Thoracic aorta (tissue), 2 donors: ENCODE measurements at regions not wholly inside any gene's neighbourhood (a gene's known extent, or its start where the extent isn't known, plus 50 kb on each side); places are given as distances from the start of the nearest gene placed in this dataset.

ENCODE experiments used
- ATAC-seq: fragments of 150-250 bp; one replicate; pipeline ENCODE4 v1.8.0; 2017; ENCODE audit warnings: low read depth; ENCODE audit not compliant: insufficient number of reproducible peaks, low FRiP score
- DNase-seq: peaks from one replicate; pipeline ENCODE4 v3.0.0-alpha.2; 2020; ENCODE audit warnings: low spot score
- H3K27ac ChIP-seq, 2 donors: fragments of 200-600 bp; sonication (generic); 1 replicate in 1 of 2; 2 replicates in 1 of 2; pipeline ENCODE4 v1.5.1; 2016; ENCODE audit warnings: mild to moderate bottlenecking in 2 of 2, moderate library complexity in 2 of 2
- H3K27me3 ChIP-seq: fragments of 200-600 bp; sonication (generic); replicated peaks from 2 replicates; pipeline ENCODE4 v1.6.0; 2016; ENCODE audit warnings: mild to moderate bottlenecking; ENCODE audit not compliant: insufficient read depth
- H3K36me3 ChIP-seq: fragments of 200-600 bp; sonication (generic); one replicate; pipeline ENCODE4 v1.5.1; 2016
- H3K4me1 ChIP-seq, 2 donors: fragments of 200-600 bp; sonication (generic); 1 replicate in 1 of 2; 2 replicates in 1 of 2; pipeline versions ENCODE4 v1.5.1 to v1.6.0; 2016; ENCODE audit warnings: low read depth in 2 of 2, mild to moderate bottlenecking in 1 of 2; ENCODE audit not compliant: control insufficient read depth in 1 of 2
- H3K4me3 ChIP-seq: fragments of 200-600 bp; sonication (generic); 2 replicates; pipeline ENCODE4 v1.5.1; 2016; ENCODE audit warnings: mild to moderate bottlenecking
- H3K9me3 ChIP-seq: fragments of 200-600 bp; sonication (generic); 2 replicates; pipeline ENCODE4 v1.5.1; 2016
- CTCF ChIP-seq: fragments of 200-600 bp; sonication (generic); IDR thresholded peaks from one replicate; pipeline ENCODE4 v1.5.1; 2019; ENCODE audit warnings: antibody characterized with exemption

GRCh38 chr1:201589186-201589585 is 50.3 kb downstream of the NAV1 start:
- peaks cover 3% of the 10 kb centered on the region for H3K36me3 ChIP-seq
- H3K4me3 ChIP-seq, result no peak overlapping the region
- TF ChIP-seq CTCF, result no peak
- H3K9me3 ChIP-seq, result no peaks in the 10 kb centered on the region
- H3K27ac ChIP-seq, result no peak overlapping the region
- DNase-seq (no peak), ATAC-seq (no peak)
- no peaks in the 10 kb centered on the region for H3K27me3 ChIP-seq
- H3K4me1 ChIP-seq, result peaks cover 8 to 18% of the 10 kb centered on the region in 2 donors

GRCh38 chr1:201590474-201590873 is 51.5 kb downstream of the NAV1 start:
- DNase-seq, result no peak

GRCh38 chr1:201591348-201591747 is 52.4 kb downstream of the NAV1 start:
- no peak for ATAC-seq
- peaks cover 3% of the 10 kb centered on the region for H3K36me3 ChIP-seq
- no peaks in the 10 kb centered on the region for H3K27me3 ChIP-seq
- peaks cover 8 to 18% of the 10 kb centered on the region in 2 donors for H3K4me1 ChIP-seq
- TF ChIP-seq CTCF, result no peak
- no peak for DNase-seq
- H3K9me3 ChIP-seq, result no peaks in the 10 kb centered on the region
- no peak overlapping the region for H3K4me3 ChIP-seq
- no peak overlapping the region for H3K27ac ChIP-seq

More at GRCh38 chr1:201590474-201590873, 51.5 kb downstream of the NAV1 start:
- H3K27ac ChIP-seq, result no peak overlapping the region
- no peak for TF ChIP-seq CTCF
- no peak for ATAC-seq
- H3K27me3 ChIP-seq, result no peaks in the 10 kb centered on the region
- peaks cover 8 to 18% of the 10 kb centered on the region in 2 donors for H3K4me1 ChIP-seq
- H3K4me3 ChIP-seq, result no peak overlapping the region
- H3K36me3 ChIP-seq, result peaks cover 3% of the 10 kb centered on the region
- H3K9me3 ChIP-seq, result no peaks in the 10 kb centered on the region

DNA sequence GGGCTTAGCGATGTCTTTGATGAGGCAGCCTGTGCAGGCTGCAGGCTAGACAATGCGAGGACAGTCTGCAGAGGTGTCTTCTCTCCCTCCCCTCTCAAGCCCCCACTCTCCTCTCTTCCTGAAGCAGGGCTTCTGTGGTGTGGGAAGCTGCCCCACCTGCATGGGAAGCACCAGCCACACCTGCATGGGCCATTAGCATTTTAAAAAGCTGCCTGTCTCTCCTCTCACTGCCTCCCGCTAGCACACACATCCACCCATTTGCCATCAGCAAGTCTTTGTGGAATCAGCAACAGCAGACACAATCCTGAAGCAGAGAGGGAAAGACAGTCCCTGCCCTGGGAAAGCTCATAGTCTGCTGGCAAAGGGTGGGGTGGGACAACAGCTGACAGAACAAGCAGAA is 53.1 kb downstream of the NAV1 start:
- DNase-seq, result no peak
- Histone ChIP-seq H3K9me3 (no peaks in the 10 kb centered on the region), H3K27ac (no peak overlapping the region), H3K27me3 (no peaks in the 10 kb centered on the region), H3K4me1 (peaks cover 8 to 18% of the 10 kb centered on the region in 2 donors), H3K4me3 (no peak overlapping the region), H3K36me3 (peaks cover 3% of the 10 kb centered on the region)
- TF ChIP-seq CTCF, result no peak
- ATAC-seq, result no peak

DNA sequence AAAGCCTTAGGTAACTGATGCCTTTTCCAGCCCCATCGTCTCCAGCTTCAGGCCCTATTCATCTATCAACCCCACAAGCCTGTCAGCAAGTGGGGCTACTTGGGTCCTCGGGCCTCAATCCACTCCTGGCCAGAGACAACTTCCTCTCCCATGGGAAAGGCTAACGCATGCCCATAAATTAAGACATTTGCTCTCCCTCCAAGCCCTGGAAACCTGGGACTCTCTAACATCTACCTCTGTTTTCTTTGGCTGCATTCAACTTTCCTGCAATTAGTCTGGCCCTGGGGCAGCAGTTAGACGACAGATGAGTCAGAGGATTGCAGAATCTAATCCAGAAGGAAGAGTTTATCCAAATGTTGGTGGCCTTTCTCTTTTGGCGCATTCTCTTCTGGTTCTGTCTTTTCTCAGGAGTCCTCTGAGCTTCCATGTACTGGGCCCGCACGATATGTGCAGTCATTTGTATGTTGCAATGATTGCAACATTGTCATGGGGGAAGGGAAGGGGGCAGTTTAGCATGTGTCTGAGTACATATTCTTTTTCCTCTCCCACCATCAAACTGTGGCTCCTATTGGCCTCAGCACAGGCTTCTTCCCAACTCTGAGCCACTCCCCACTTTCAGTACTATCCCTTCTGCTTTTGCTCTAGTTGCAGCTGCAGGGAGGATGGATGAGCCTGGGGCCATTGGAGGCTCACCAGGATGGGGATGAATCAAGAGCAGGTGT is 54.4 kb downstream of the NAV1 start:
- Histone ChIP-seq H3K9me3 (no peaks in the 10 kb centered on the region), H3K27ac (no peak overlapping the region), H3K27me3 (no peaks in the 10 kb centered on the region), H3K4me3 (no peak overlapping the region), H3K4me1 (peaks cover 8 to 18% of the 10 kb centered on the region in 2 donors), H3K36me3 (peaks cover 3% of the 10 kb centered on the region)
- DNase-seq (no peak), ATAC-seq (peak; percentile 59)
- no peak for TF ChIP-seq CTCF
